Erythroblast (primary cell): ENCODE measurements at regions not wholly inside any gene's neighbourhood (a gene's known extent, or its start where the extent isn't known, plus 50 kb on each side); places are given as distances from the start of the nearest gene placed in this dataset.

Experiments
- GATA1 ChIP-seq: IDR thresholded peaks from 2 replicates; pipeline ENCODE4 v1.6.1; 2011; ENCODE audit warnings: low read depth, mild to moderate bottlenecking, control low read depth, low read length, moderate library complexity
- POLR2A ChIP-seq: IDR thresholded peaks from 2 replicates; pipeline ENCODE4 v1.6.1; 2011; ENCODE audit warnings: mild to moderate bottlenecking, low read length

GRCh38 chr3:66553441-66554113, 52.8 kb upstream of the LRIG1 start:
- TF ChIP-seq POLR2A (no peak), GATA1 (no peak)
